MCF 10A (cell line): ENCODE measurements at regions not wholly inside any gene's neighbourhood (a gene's known extent, or its start where the extent isn't known, plus 50 kb on each side); places are given as distances from the start of the nearest gene placed in this dataset.
A peak's percentile ranks its signal among the peaks of the same experiment; 100 is the strongest.
"Not testable (repeated sequence)": the region's sequence is repeated elsewhere in the genome, so short reads cannot be mapped to it uniquely, and the experiment has no call there.

Source experiments
- BruUV-seq: library from RNA; stranded (reverse); fragments of 400-500 nt; replicated peaks from 2 replicates; lab custom pipeline; 2021; lab: Mats Ljungman, UMichigan
- CTCF ChIA-PET: fragments of 300-600 bp; sonication (Branson Sonifier 250); formaldehyde crosslinking; extraction: SDS; loops from one replicate; lab custom pipeline; 2021; ENCODE audit warnings: antibody characterized with exemption, inconsistent platforms; lab: Yijun Ruan, JAX
- POLR2A ChIA-PET: fragments of 300-600, 350-650 bp; sonication (Branson Sonifier 250); formaldehyde crosslinking; extraction: SDS; loops from one replicate; lab custom pipeline; 2020; ENCODE audit warnings: antibody characterized with exemption, inconsistent platforms; lab: Yijun Ruan, JAX
- DNase-seq: peaks from one replicate; pipeline ENCODE4 v3.0.0-alpha.2; 2018; ENCODE audit not compliant: unreplicated experiment
- H3K27ac Mint-ChIP-seq: one replicate; pipeline ENCODE4 v1.8.0; 2022; ENCODE audit warnings: mild to moderate bottlenecking, low read depth, mixed read lengths; ENCODE audit not compliant: unreplicated experiment
- H3K27me3 Mint-ChIP-seq: one replicate; pipeline ENCODE4 v1.8.0; 2022; ENCODE audit warnings: mixed read lengths; ENCODE audit not compliant: insufficient read depth, unreplicated experiment
- H3K36me3 Mint-ChIP-seq: one replicate; pipeline ENCODE4 v1.8.0; 2022; ENCODE audit warnings: mild to moderate bottlenecking, moderate library complexity, mixed read lengths; ENCODE audit not compliant: insufficient read depth, unreplicated experiment
- H3K4me1 Mint-ChIP-seq: one replicate; pipeline ENCODE4 v1.8.0; 2022; ENCODE audit warnings: mixed read lengths; ENCODE audit not compliant: insufficient read depth, unreplicated experiment
- H3K4me3 Mint-ChIP-seq: one replicate; pipeline ENCODE4 v1.8.0; 2022; ENCODE audit warnings: mild to moderate bottlenecking, moderate library complexity, mixed read lengths; ENCODE audit not compliant: unreplicated experiment
- H3K9me3 Mint-ChIP-seq: one replicate; pipeline ENCODE4 v1.8.0; 2022; ENCODE audit warnings: mixed read lengths; ENCODE audit not compliant: unreplicated experiment
- intact Hi-C: fragments of 100-400 bp; cut with micrococcal nuclease; formaldehyde crosslinking; loops from 2 replicates; pipeline ENCODE4 v1.14.1; 2022
- TF ChIP-seq, protein P1 (sequence below): fragments of 200-600 bp; IDR thresholded peaks from one replicate; pipeline ENCODE4 v1.8.0; 2022; ENCODE audit warnings: antibody characterized with exemption, mild to moderate bottlenecking; ENCODE audit not compliant: unreplicated experiment

DNA sequence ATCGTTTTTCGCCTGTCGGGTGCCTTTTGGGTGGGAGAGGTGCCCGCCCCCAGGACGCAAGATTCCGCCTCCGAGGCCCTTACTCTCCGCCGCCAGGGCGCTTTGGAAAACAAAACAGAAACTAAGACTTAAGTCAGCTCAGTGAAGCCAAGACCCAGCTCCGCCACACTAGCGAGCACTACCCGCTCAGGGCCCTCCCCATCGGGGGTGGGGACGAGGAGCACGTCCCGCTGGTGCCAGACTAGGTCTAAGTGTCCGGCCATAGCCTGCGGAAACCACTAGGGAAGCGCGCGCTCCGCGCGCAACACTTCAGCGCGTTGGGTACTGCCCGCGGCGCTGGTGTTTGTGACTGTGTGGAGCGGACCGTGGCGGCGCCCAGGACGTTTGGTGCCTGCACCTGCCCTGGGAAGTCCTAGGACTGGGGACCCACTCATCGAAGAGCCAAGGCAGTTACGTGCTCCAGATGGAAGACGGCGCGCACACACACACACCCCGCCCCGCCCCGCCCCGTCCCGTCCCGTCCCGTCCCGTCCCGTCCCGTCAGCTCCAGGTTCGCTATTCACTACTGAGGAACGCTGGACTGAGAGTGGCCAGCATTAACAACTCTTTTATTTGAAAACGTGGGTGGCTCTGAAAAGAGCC, 57.6 kb upstream of the BOLA1 start:
- H3K4me3 Mint-ChIP-seq, H3K27me3 Mint-ChIP-seq, H3K9me3 Mint-ChIP-seq, CTCF ChIA-PET, H3K27ac Mint-ChIP-seq, DNase-seq, POLR2A ChIA-PET, H3K36me3 Mint-ChIP-seq, intact Hi-C loops, BruUV-seq: not testable (repeated sequence)
- peaks cover 28% of the 10 kb centered on the region for H3K4me1 Mint-ChIP-seq

- H3K36me3 Mint-ChIP-seq, H3K9me3 Mint-ChIP-seq, intact Hi-C loops, DNase-seq, H3K4me3 Mint-ChIP-seq, H3K27me3 Mint-ChIP-seq, CTCF ChIA-PET, H3K27ac Mint-ChIP-seq: not testable (repeated sequence)
- H3K4me1 Mint-ChIP-seq = peaks cover 37% of the 10 kb centered on the region
- POLR2A ChIA-PET = interaction anchor here (1.5 to 7.9 kb wide), 3 partner anchors 32 to 86 kb away, joined by 5 to 632 read pairs (median 12); partner anchors contain the start of gene SF3B4
- TSS peak; percentile 80 for BruUV-seq
Observed at GRCh38 chr1:149842458-149843064, 56.8 kb upstream of the BOLA1 start.

- Mint-ChIP-seq H3K27ac (peak overlapping the region; percentile 65), H3K4me3 (peak overlapping the region; percentile 93), H3K4me1 (peaks cover 46% of the 10 kb centered on the region), H3K27me3 (no peaks in the 10 kb centered on the region), H3K9me3 (no peaks in the 10 kb centered on the region), H3K36me3 (peaks cover 10% of the 10 kb centered on the region)
- BruUV-seq = TSS peak; percentile 63
- TF ChIP-seq, protein P1, sequence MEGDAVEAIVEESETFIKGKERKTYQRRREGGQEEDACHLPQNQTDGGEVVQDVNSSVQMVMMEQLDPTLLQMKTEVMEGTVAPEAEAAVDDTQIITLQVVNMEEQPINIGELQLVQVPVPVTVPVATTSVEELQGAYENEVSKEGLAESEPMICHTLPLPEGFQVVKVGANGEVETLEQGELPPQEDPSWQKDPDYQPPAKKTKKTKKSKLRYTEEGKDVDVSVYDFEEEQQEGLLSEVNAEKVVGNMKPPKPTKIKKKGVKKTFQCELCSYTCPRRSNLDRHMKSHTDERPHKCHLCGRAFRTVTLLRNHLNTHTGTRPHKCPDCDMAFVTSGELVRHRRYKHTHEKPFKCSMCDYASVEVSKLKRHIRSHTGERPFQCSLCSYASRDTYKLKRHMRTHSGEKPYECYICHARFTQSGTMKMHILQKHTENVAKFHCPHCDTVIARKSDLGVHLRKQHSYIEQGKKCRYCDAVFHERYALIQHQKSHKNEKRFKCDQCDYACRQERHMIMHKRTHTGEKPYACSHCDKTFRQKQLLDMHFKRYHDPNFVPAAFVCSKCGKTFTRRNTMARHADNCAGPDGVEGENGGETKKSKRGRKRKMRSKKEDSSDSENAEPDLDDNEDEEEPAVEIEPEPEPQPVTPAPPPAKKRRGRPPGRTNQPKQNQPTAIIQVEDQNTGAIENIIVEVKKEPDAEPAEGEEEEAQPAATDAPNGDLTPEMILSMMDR = no peak
- intact Hi-C loops = no loop called here
- peak; percentile 30 for DNase-seq
- ChIA-PET CTCF (interaction anchor here (0.6 to 1.1 kb wide), 6 partner anchors 27 to 377 kb away, joined by 3 to 8 read pairs (median 4); a partner anchor contains a TSS), POLR2A (interaction anchor here (0.8 to 7.9 kb wide), 15 partner anchors 31 to 521 kb away, joined by 3 to 632 read pairs (median 5); partner anchors contain the start of genes OTUD7B, RPRD2, SF3B4 and VPS45)
Observed at GRCh38 chr1:149843431-149844041, 55.8 kb upstream of the BOLA1 start.

DNA sequence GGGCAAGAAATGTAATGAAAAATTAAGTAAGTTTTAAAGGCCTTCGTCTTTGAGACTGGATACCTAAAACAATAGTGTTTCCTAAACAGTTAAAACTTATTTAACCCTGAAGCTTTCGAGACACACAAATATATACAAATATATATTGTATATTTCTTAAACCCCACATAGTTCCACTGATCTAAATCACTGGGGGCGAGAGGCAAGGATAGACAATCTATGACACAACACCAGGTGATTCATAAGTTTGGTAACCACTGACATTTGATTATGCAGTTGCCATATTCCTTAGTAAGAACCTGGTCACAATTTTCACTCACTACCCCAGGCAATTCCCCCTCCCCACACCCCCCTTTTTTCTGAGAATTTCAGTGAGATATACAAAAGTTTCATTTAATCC, 55.3 kb upstream of the BOLA1 start:
- peaks cover 10% of the 10 kb centered on the region for H3K36me3 Mint-ChIP-seq
- peak overlapping the region; percentile 65 for H3K27ac Mint-ChIP-seq
- intact Hi-C loops = no loop called here
- H3K4me1 Mint-ChIP-seq = peaks cover 52% of the 10 kb centered on the region
- no peaks in the 10 kb centered on the region for H3K9me3 Mint-ChIP-seq
- ChIA-PET POLR2A (interaction anchor here (0.8 to 7.9 kb wide), 15 partner anchors 32 to 520 kb away, joined by 3 to 632 read pairs (median 5); partner anchors contain the start of genes OTUD7B, RPRD2, SF3B4 and VPS45), CTCF (interaction anchor here (0.6 to 1.1 kb wide), 6 partner anchors 27 to 377 kb away, joined by 3 to 8 read pairs (median 4); a partner anchor contains a TSS)
- H3K4me3 Mint-ChIP-seq = peak overlapping the region; percentile 93
- TF ChIP-seq, protein P1 = no peak
- no TSS peak for BruUV-seq
- no peaks in the 10 kb centered on the region for H3K27me3 Mint-ChIP-seq
- peak; percentile 80 for DNase-seq
